SJCRH30 (cell line): ENCODE measurements at regions not wholly inside any gene's neighbourhood (a gene's known extent, or its start where the extent isn't known, plus 50 kb on each side); places are given as distances from the start of the nearest gene placed in this dataset.
A peak's percentile ranks its signal among the peaks of the same experiment; 100 is the strongest.
"Not testable (repeated sequence)": the region's sequence is repeated elsewhere in the genome, so short reads cannot be mapped to it uniquely, and the experiment has no call there.

ENCODE experiments used
- DNase-seq, 2 experiments: peaks; one replicate each; pipeline ENCODE4 v3.0.0-alpha.2; 2015 to 2020
- H3K27ac ChIP-seq: fragments of 250-450 bp; sonication (Bioruptor Pico); 2 replicates; pipeline ENCODE4 v1.5.1; 2020; ENCODE audit warnings: mild to moderate bottlenecking, moderate library complexity
- H3K27me3 ChIP-seq: fragments of 250-450 bp; sonication (Bioruptor Pico); 2 replicates; pipeline ENCODE4 v1.5.1; 2020; ENCODE audit warnings: mild to moderate bottlenecking, moderate library complexity
- H3K36me3 ChIP-seq: fragments of 250-450 bp; sonication (Bioruptor Pico); 2 replicates; pipeline ENCODE4 v1.5.1; 2020; ENCODE audit warnings: mild to moderate bottlenecking, moderate library complexity
- H3K4me1 ChIP-seq: fragments of 250-450 bp; sonication (Bioruptor Pico); 2 replicates; pipeline ENCODE4 v1.5.1; 2020; ENCODE audit warnings: mild to moderate bottlenecking, moderate library complexity
- H3K4me3 ChIP-seq: fragments of 250-450 bp; sonication (Bioruptor Pico); 2 replicates; pipeline ENCODE4 v1.5.1; 2020; ENCODE audit warnings: mild to moderate bottlenecking, moderate library complexity
- H3K9me3 ChIP-seq: fragments of 250-450 bp; sonication (Bioruptor Pico); replicated peaks from 2 replicates; pipeline ENCODE4 v1.5.1; 2020; ENCODE audit warnings: mild to moderate bottlenecking, moderate library complexity

DNA sequence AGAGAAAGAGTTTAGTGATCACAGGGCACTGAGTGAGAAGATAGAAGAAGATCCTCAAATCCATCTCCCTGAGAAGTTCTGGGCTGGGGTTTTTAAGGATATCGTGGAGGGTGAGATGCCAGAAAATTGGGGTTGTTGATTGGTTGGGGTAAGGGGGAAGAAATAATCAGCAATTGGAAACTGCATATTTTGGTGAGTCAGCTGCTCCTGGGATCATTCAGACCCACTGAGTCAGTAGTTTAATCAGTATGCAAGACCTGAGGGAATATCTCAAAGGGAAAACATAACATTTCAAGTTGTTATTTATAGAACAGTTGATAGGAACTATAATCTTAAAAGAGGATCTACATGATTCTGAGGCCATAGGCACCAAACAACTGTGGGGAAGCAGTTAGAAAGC, 183.4 kb downstream of the FCRL5 start:
- not testable (repeated sequence) for H3K27me3 ChIP-seq, DNase-seq, H3K4me3 ChIP-seq, H3K27ac ChIP-seq, H3K4me1 ChIP-seq, H3K9me3 ChIP-seq, H3K36me3 ChIP-seq

DNA sequence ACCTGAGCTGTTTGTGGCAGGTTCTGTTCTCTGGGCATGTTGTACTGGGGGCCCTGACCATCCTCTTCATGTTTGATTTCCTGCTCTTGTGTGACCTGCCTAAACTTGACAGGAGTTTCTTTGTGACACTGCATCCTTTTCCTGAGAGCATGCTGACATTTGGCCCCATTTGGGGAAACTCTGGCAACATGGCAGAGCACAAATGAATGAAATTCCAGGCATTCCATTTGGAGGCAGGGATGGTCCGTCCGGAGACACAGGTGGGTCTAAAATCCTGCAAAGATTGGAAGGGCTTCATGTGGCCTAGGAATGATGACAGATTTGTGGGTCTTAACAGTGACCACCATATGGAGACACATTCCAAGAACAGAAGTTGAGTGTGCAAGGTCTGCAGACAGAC, 184.0 kb downstream of the FCRL5 start:
- H3K27ac ChIP-seq: no peak overlapping the region
- H3K4me3 ChIP-seq: no peak overlapping the region
- H3K27me3 ChIP-seq: no peaks in the 10 kb centered on the region; the same call in 1 of the 2 replicates
- no peaks in the 10 kb centered on the region for H3K36me3 ChIP-seq
- no peaks in the 10 kb centered on the region for H3K4me1 ChIP-seq
- H3K9me3 ChIP-seq: no peaks in the 10 kb centered on the region
- no peak for DNase-seq

DNA sequence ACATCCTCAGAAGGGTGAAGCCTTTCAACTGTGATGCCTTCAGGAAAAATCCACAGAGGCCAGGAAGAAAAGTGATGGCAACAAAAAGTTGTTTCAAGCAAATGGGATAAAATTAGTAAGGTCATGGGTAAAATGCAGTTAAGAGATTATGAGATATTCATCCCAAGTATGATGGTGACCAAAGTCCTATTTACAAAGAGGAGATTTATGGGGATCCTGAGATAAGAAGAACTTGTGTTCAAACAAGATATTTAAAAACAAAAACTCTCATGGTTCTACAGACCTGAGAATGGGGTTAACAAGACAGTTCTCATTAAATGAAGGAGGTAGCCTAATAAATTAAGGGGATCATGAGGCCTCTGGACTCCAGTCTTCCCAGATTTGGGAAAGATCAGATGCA, 184.4 kb downstream of the FCRL5 start:
- no peaks in the 10 kb centered on the region; the same call in 1 of the 2 replicates for H3K27me3 ChIP-seq
- no peak for DNase-seq
- no peaks in the 10 kb centered on the region for H3K4me1 ChIP-seq
- H3K27ac ChIP-seq: no peak overlapping the region
- H3K9me3 ChIP-seq: no peaks in the 10 kb centered on the region
- H3K36me3 ChIP-seq: no peaks in the 10 kb centered on the region
- H3K4me3 ChIP-seq: no peak overlapping the region

- DNase-seq: no peak
- Histone ChIP-seq H3K27me3 (no peaks in the 10 kb centered on the region; the same call in 1 of the 2 replicates), H3K36me3 (no peaks in the 10 kb centered on the region), H3K4me1 (no peaks in the 10 kb centered on the region), H3K9me3 (no peaks in the 10 kb centered on the region), H3K4me3 (no peak overlapping the region), H3K27ac (no peak overlapping the region)
Observed at GRCh38 chr1:157367091-157367739, 185.1 kb downstream of the FCRL5 start.

- Histone ChIP-seq H3K27ac (no peak overlapping the region), H3K4me3 (no peak overlapping the region), H3K36me3 (no peaks in the 10 kb centered on the region), H3K4me1 (no peaks in the 10 kb centered on the region), H3K9me3 (no peaks in the 10 kb centered on the region), H3K27me3 (no peaks in the 10 kb centered on the region)
- DNase-seq: no peak
Observed at GRCh38 chr1:157364612-157365011, 187.7 kb downstream of the FCRL5 start.

- no peaks in the 10 kb centered on the region for H3K36me3 ChIP-seq
Observed at GRCh38 chr1:157363660-157364140, 188.6 kb downstream of the FCRL5 start.

GRCh38 chr1:157360023-157360390, 192.3 kb downstream of the FCRL5 start:
- Histone ChIP-seq H3K27ac (no peak overlapping the region), H3K9me3 (no peaks in the 10 kb centered on the region), H3K27me3 (no peaks in the 10 kb centered on the region; the same call in 1 of the 2 replicates), H3K36me3 (no peaks in the 10 kb centered on the region), H3K4me1 (no peaks in the 10 kb centered on the region), H3K4me3 (no peak overlapping the region)
- DNase-seq: no peak

More at GRCh38 chr1:157363660-157364140, 188.6 kb downstream of the FCRL5 start:
- Histone ChIP-seq H3K4me1 (no peaks in the 10 kb centered on the region), H3K27me3 (no peaks in the 10 kb centered on the region), H3K27ac (no peak overlapping the region), H3K4me3 (no peak overlapping the region), H3K9me3 (no peaks in the 10 kb centered on the region)
- peak; percentile 18 to 41 for DNase-seq

- no peaks in the 10 kb centered on the region for H3K9me3 ChIP-seq
- H3K36me3 ChIP-seq: no peaks in the 10 kb centered on the region
- no peak overlapping the region for H3K4me3 ChIP-seq
- DNase-seq: no peak
- no peaks in the 10 kb centered on the region; the same call in none of the 2 replicates for H3K27me3 ChIP-seq
- H3K4me1 ChIP-seq: no peaks in the 10 kb centered on the region
- H3K27ac ChIP-seq: no peak overlapping the region
Observed at GRCh38 chr1:157359314-157360022, 192.8 kb downstream of the FCRL5 start.

DNA sequence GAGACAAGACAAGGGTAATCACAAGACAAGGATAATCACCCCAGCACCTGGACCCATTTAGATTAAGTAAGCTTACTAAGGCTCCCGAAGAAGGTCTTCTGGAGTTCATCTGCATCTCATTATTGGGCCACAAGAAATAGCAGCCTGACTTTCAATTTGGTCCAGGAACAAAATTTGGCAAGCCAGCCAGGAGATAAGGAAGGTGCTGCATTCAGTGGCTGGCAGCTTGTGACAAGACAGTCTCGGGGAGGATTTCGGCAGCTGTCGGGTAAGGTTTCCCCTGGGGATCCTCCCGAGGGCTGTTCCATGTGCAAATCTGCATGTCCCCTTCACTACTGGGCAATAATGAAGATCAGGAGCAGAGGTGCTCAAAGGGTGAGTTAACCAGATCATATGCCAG, 195.2 kb downstream of the FCRL5 start:
- H3K27me3 ChIP-seq: no peaks in the 10 kb centered on the region; the same call in none of the 2 replicates
- H3K4me3 ChIP-seq: no peak overlapping the region
- DNase-seq: peak; percentile 7 to 21
- no peaks in the 10 kb centered on the region for H3K4me1 ChIP-seq
- H3K36me3 ChIP-seq: no peaks in the 10 kb centered on the region
- no peaks in the 10 kb centered on the region for H3K9me3 ChIP-seq
- no peak overlapping the region for H3K27ac ChIP-seq

DNA sequence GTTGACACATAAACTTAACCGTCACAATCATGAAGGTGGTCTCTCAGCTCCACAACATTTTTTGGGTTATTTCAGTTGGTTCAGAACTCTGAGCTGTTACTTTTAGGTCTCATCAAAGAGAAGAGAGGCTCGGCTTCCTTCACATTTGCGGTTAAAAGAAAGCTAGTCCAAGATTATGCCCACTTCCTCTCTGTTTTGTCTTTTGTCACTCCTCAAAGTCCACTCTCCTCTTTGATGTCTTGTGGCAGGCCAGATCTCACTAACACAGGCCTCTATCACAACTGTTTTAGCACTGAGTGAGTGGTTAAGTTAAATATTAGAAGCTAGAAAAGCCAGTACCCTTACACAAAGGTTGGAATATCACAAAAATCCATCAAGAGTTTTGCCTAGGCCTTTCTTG, 195.7 kb downstream of the FCRL5 start:
- Histone ChIP-seq H3K4me1 (no peaks in the 10 kb centered on the region), H3K36me3 (no peaks in the 10 kb centered on the region), H3K27me3 (no peaks in the 10 kb centered on the region; the same call in none of the 2 replicates), H3K27ac (no peak overlapping the region), H3K9me3 (no peaks in the 10 kb centered on the region), H3K4me3 (no peak overlapping the region)
- no peak for DNase-seq

DNA sequence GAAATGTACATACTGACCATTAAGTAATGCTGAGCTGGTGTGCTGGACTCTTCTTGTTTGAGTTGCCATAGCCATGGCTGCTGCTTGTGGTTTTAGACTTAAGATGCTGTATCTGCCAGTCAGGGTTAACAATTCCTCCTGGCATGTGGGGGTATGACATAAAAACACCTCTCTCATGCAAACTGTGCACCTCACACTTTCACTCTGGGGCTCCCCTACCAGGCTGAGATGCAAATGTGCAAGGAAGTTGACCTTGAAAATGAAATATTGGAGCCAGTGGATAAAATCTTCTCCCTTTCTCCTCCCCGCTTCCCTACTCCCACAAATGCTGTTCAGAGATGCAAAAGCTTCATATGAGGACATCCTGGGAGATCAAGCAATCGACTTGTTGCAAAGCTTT, 198.8 kb downstream of the FCRL5 start:
- Histone ChIP-seq H3K9me3 (no peaks in the 10 kb centered on the region), H3K27ac (no peak overlapping the region), H3K36me3 (no peaks in the 10 kb centered on the region), H3K4me3 (no peak overlapping the region), H3K4me1 (no peaks in the 10 kb centered on the region), H3K27me3 (no peaks in the 10 kb centered on the region; the same call in none of the 2 replicates)
- DNase-seq: no peak

- Histone ChIP-seq H3K27ac (no peak overlapping the region), H3K36me3 (no peaks in the 10 kb centered on the region), H3K4me3 (no peak overlapping the region), H3K9me3 (no peaks in the 10 kb centered on the region), H3K27me3 (no peaks in the 10 kb centered on the region; the same call in none of the 2 replicates), H3K4me1 (no peaks in the 10 kb centered on the region)
- no peak for DNase-seq
Observed at GRCh38 chr1:157352817-157353408, 199.4 kb downstream of the FCRL5 start.

DNA sequence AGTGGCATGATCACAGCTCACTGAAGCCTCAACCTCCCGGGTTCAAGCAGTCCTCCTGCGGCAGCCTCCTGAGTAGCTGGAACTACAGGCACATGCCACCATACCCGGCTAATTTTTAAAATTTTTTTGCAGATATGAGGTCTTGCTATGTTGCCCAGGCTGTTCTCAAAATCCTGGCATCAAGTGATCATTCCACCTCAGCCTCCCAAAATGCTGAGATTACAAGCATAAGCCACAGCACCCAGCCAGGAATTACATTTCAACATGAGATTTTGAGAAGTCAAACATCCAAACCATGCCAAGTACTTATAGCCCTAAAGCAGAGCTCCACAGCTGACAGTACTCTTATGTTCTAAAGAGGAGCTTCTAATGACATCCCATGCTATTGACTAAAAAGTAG, 200.1 kb downstream of the FCRL5 start:
- Histone ChIP-seq H3K9me3 (no peaks in the 10 kb centered on the region), H3K4me3 (no peak overlapping the region), H3K27ac (no peak overlapping the region), H3K4me1 (no peaks in the 10 kb centered on the region), H3K27me3 (no peaks in the 10 kb centered on the region; the same call in 1 of the 2 replicates), H3K36me3 (no peaks in the 10 kb centered on the region)
- DNase-seq: no peak

GRCh38 chr1:157351800-157352199, 200.5 kb downstream of the FCRL5 start:
- not testable (repeated sequence) for H3K4me1 ChIP-seq, H3K4me3 ChIP-seq, H3K27me3 ChIP-seq, H3K36me3 ChIP-seq, H3K9me3 ChIP-seq, DNase-seq, H3K27ac ChIP-seq
